ENCODE measurements at regions not wholly inside any gene's neighbourhood (a gene's known extent, or its start where the extent isn't known, plus 50 kb on each side); places are given as distances from the start of the nearest gene placed in this dataset.
"Not testable (repeated sequence)": the region's sequence is repeated elsewhere in the genome, so short reads cannot be mapped to it uniquely, and the experiment has no call there.

GRCh38 chr3:159047361-159047760 is 245.5 kb downstream of the MFSD1 start:
- ATAC-seq: no peak

- not testable (repeated sequence) for ATAC-seq
These were observed 250.6 kb downstream of the MFSD1 start for GRCh38 chr3:159052494-159052893.

GRCh38 chr3:159057621-159058020 is 255.8 kb downstream of the MFSD1 start:
- no peak for ATAC-seq

DNA sequence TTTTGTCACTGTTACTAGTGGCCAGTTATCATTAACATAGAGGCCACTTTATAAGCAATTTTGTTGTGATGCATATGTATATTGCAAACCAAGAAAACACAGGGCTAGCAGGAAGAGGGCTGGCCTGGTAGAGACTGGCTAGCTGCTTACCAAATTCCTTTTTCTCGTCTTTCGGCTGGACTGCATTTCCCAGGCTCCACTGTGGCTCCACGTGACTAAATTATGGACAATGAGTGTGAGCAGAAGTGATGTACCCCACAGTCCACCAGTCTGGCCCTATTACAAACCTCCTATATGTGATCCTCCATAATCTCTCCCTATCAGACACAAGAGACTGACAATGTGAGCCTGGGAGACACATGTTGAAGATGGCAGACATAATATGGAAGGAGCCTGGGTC is 257.0 kb downstream of the MFSD1 start:
- no peak for ATAC-seq

- no peak for ATAC-seq
These were observed 257.5 kb downstream of the MFSD1 start for GRCh38 chr3:159059395-159059794.

DNA sequence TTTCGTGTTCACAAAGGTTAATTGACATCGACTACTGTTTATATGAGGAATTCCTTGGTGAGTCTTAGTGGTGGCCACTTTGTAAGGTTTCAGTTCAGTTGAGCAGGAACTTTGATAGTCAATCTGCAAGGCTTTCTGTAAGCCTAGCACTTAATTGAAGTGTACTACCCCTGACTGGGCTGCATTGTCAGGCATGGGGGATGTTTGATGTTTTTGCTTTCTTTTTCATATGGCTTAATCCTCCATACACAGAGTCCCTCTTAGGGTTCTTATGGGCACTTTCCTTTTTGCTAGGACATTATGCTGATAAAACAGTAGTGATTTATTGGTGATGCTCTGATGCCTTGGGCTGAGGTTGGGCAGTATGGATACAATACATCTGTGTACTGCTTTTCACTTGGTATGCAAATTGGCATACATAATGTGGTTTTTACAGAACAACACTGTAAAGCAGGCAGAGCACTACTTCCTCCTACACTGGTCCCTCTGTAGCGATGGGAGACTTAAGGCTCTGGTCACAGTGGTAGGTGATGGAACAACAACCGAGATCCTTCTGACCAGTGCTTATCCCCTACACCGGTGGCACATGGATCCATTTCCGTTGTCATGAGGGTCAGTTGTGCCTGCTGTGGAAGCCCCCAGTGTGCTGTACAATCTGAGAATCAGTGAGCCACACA is 261.0 kb downstream of the MFSD1 start:
- no peak for ATAC-seq

GRCh38 chr3:159069091-159069490 is 267.2 kb downstream of the MFSD1 start, which contains the start of gene IQCJ:
IQCJ (plus strand) TSS chr3:159069319.
- ATAC-seq: no peak

GRCh38 chr3:159069866-159070425 is 268.1 kb downstream of the MFSD1 start:
- no peak for ATAC-seq

- ATAC-seq: no peak
These were observed 273.2 kb downstream of the MFSD1 start for GRCh38 chr3:159074756-159075701.

DNA sequence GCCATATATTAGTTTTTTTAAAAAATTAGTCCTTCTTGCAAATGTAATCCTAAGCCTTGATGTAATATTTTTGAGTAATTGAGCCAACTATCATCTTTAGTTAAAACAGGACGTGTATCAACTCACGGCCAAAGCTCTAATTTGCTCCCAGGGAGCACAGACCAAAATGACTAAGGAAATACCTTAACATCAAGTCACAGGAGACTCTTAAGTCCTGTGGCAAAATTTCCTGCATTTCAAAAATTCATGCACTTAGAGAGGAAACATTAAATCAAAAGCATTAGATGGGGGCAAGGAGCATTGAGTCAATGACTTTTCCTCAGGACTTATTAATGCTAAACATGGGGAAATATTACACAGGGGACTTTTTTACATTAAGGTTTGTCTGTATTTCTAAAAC is 276.0 kb downstream of the MFSD1 start:
- ATAC-seq: no peak

GRCh38 chr3:159080256-159080655 is 278.4 kb downstream of the MFSD1 start:
- ATAC-seq: no peak

DNA sequence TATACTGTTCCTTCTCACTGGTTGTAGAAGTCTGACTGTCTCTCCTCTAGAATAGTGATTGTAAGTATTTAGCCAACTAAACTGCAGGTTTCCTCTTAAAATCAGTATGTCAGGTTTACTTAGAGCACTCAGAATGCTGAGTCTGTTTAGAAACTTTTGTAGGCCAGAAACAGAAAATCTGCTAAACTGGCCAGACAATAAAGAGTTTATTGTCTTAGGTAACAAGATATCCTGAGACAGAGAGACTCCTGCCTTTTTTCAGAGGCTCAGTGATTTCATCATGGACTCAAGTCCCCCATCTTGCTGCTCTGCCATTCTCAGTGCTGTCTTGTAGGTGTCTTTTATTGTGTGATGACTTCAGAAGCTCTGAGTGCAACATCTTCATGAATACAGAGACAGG is 279.0 kb downstream of the MFSD1 start:
- no peak for ATAC-seq

- no peak for ATAC-seq
These were observed 280.7 kb downstream of the MFSD1 start for GRCh38 chr3:159082519-159082918.

DNA sequence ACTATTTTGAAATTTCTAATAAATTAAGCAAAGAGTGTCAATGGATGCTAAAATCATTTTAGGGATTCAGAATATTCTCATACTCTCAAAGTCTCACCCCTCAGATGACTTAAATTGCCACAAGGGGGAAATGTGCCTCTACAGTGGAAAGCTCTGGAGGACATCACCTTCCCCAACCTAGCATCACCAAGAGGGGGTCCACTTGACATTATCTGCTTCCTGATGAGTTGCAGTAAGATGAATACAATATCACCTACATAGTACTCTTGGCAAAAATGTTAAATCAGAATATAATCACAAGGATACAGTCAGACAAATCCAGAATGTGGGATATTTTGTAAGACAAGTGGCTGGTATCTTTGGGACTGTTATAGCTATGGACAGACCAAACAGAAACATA is 290.1 kb downstream of the MFSD1 start:
- ATAC-seq: no peak

GRCh38 chr3:159102001-159102400 is 300.1 kb downstream of the MFSD1 start:
- no peak for ATAC-seq

DNA sequence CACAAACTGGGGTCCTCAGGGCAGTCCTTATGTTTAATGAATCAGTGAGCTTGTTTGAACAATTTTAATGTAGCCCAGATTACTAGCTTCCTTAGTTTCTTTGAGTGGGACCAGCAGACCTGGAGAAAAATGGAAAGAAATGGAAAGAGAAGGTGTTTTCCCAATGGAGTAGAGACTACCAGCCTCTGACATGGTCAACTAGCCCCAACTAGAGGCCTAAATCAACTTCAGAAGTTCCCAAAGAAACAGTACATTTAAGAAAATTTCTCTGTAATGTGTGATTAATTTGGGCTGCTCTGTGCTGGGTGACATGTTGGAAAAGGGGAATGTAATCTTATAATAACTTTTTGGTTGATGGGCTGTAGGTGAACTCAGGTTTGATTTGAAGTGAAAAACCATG is 310.9 kb downstream of the MFSD1 start:
- no peak for ATAC-seq

GRCh38 chr3:159113221-159113875 is 311.5 kb downstream of the MFSD1 start:
- ATAC-seq: no peak

- no peak for ATAC-seq
These were observed 312.7 kb downstream of the MFSD1 start for GRCh38 chr3:159114582-159114981.

DNA sequence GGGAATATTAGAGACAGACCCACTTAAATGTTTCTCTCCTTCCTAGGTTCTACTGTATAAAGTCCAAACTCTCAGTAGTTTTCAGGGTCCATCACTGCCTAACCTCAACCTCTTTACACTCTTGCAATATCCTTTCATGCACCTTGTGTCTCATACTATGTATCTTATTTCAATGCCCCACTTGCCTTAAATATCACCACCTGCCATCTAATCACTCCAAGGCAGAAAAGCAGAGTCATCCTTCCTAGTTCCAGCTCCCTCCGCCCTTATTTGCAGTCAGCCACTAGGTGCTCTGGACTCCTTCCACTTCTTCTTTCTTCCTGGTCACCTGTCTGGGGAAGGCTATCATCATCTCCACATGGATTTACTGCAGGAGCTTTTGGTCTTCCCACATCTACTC is 322.0 kb downstream of the MFSD1 start:
- ATAC-seq: no peak

DNA sequence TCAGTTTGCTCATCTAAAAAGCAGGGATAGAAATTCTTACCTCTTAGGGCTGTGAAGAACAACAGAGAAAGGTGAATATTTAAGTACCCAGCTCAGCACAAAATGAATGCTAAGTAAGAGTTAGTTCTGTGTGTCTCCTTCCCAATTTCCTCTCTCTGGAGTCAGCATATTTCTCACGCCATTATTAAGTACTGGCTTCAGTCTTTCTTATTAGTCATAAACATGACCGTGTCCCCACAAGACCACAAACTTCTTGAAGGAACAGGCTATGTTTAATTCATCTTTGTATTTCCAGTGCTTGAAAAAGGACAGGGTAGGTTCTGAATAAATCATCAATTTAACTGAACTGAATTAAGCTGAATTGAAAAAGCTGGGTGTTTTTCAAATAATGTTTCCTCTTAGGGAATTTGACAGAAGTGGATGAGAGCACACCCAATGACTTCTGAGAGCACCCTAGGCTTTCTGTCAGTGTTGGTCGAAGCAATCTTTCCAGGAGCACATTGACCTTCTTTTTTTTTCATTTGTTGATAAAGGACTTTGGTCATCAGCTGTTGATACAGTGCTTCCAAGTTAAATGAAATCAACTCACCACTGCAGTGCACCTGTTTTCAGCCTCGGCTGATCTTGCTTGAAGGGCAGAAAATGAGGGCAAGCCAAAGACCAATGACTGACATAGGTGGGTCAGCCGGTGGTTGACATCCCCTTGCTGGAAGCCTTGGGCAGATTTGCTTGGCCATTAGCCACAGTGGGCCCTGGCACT is 324.6 kb downstream of the MFSD1 start:
- no peak for ATAC-seq

- ATAC-seq: no peak
These were observed 325.2 kb downstream of the MFSD1 start for GRCh38 chr3:159127021-159127392.

DNA sequence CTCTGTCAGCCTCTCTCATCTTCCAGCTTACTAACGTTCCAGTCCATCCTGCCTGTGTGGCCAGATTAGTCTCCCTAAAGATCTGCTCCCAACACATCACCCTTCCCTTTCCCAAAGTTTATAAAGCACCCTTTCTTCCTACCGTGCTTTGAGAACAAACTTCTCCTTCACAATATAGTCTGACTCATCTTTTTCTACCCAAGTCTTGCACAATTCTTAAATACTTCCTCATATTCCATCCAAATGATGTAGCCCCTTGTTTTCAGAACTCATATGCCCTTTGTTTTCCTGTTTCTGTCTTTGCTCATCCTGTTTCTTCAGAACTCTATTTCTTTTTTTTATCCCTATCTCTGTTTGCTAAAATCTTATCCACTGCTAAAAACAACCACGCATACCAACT is 326.8 kb downstream of the MFSD1 start:
- ATAC-seq: no peak

All from esophagus mucosa (tissue), 1 donor.